ENCODE measurements at regions not wholly inside any gene's neighbourhood (a gene's known extent, or its start where the extent isn't known, plus 50 kb on each side); places are given as distances from the start of the nearest gene placed in this dataset.

DNA sequence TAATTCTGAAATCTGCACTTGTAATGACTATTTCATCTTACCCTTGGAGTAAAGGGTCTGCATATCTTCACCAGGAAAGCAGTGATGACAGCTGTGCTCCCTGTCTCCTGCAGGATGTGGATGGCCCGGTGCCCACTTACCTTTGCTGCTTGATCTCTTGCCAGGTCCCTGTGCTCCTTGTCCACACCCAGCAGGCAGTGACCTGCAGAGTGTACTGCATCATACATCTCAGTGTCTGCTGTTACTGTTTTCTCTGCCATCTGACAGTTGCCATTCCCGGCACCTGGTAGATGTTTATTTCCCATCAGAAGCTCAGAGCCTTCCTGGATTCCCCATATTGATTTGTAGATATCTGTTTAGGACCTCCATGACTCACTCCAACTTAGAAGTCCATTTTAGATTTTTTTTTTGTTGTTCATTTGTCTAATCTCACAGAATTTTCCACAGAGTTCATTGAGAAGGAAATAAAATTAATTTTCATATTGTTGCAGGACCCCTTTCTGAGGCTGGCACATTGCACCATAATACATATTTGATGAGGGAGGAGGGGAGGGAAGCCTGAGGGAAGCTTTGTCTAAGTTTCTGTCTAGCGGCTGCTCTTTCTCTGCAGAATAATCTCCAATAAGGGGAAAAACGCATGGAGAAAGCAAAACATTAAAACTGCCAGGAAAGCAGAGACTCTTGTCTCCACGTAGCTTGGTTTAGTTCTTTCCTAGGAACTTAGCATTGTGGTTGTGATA lies 697.5 kb upstream of the RAB6C start:
- TF ChIP-seq CTCF (IDR thresholded peaks at IDR 0.05) (no peak), POLR2A (IDR thresholded peaks at IDR 0.05) (no peak)

All from gastroesophageal sphincter (tissue), 3 donors.